ENCODE measurements at regions not wholly inside any gene's neighbourhood (a gene's known extent, or its start where the extent isn't known, plus 50 kb on each side); places are given as distances from the start of the nearest gene placed in this dataset.

DNA sequence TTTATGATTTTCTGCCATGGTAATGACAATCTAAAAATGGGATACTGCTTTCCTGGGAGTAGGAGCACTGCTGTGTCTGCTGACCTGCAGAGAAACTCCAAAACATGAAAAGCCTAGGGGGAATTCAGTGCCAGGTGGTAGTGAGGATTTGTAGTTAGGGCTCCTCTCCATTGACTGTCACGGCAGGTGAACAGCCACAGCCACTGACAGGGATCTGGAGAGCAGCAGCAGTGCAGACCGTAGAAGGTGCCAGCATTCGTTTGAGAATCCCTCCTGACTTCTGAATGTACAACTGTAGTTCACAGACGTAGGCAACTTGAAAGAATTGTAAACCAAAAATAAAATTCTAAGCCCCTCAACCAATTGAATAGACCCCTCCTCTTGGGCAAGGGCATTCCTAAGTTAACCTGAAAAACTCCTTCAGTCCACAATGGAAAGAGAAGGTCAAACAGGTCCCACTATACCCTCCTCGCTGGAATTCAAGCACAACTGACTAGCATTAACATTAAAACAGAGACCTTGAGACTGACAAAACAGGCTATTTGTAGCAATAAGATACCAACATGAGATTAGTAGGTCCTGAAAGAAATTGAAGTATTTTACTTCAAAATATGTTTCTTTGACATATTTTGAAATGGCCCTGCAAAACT lies 1328.8 kb downstream of the OLFM4 start:
- BruUV-seq (replicated peaks): no TSS peak
- ATAC-seq (no peak), DNase-seq (no peak)
- ChIA-PET POLR2A (ENCODE audit: unreplicated experiment) (no interaction called here), CTCF (no interaction called here)
- Histone ChIP-seq H3F3A (ENCODE audit: low read length, unreplicated experiment) (no peaks in the 10 kb centered on the region), H3K9me2 (replicated peaks; ENCODE audit: low read length) (no peaks in the 10 kb centered on the region), H3K27ac (ENCODE audit: low read length) (no peak overlapping the region), H2AFZ (ENCODE audit: low read length) (no peak overlapping the region), H3K27me3 (ENCODE audit: low read length) (no peaks in the 10 kb centered on the region), H3K4me1 (ENCODE audit: insufficient read depth, low read length) (no peaks in the 10 kb centered on the region), H3K4me2 (ENCODE audit: low read length) (no peak overlapping the region), H3K79me2 (ENCODE audit: low read length) (no peaks in the 10 kb centered on the region), H3K4me3 (ENCODE audit: low read length) (no peak overlapping the region), H3K9me3 (ENCODE audit: low read length) (no peaks in the 10 kb centered on the region), H4K20me1 (ENCODE audit: low read length) (no peaks in the 10 kb centered on the region), H3K36me3 (ENCODE audit: low read depth, low read length) (no peaks in the 10 kb centered on the region), H3K9ac (ENCODE audit: low read length) (no peak overlapping the region)
- TF ChIP-seq, protein P1, sequence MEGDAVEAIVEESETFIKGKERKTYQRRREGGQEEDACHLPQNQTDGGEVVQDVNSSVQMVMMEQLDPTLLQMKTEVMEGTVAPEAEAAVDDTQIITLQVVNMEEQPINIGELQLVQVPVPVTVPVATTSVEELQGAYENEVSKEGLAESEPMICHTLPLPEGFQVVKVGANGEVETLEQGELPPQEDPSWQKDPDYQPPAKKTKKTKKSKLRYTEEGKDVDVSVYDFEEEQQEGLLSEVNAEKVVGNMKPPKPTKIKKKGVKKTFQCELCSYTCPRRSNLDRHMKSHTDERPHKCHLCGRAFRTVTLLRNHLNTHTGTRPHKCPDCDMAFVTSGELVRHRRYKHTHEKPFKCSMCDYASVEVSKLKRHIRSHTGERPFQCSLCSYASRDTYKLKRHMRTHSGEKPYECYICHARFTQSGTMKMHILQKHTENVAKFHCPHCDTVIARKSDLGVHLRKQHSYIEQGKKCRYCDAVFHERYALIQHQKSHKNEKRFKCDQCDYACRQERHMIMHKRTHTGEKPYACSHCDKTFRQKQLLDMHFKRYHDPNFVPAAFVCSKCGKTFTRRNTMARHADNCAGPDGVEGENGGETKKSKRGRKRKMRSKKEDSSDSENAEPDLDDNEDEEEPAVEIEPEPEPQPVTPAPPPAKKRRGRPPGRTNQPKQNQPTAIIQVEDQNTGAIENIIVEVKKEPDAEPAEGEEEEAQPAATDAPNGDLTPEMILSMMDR (conservative IDR thresholded peaks at IDR 0.05; ENCODE audit: low read depth, low read length): no peak
- TF ChIP-seq EZH2phosphoT487 (IDR thresholded peaks at IDR 0.05; ENCODE audit: borderline replicate concordance, low read length): no peak
- TF ChIP-seq EZH2 (IDR thresholded peaks at IDR 0.05; ENCODE audit: low read length, unreplicated experiment): no peak
- intact Hi-C loops (cut with micrococcal nuclease): no loop called here

DNA sequence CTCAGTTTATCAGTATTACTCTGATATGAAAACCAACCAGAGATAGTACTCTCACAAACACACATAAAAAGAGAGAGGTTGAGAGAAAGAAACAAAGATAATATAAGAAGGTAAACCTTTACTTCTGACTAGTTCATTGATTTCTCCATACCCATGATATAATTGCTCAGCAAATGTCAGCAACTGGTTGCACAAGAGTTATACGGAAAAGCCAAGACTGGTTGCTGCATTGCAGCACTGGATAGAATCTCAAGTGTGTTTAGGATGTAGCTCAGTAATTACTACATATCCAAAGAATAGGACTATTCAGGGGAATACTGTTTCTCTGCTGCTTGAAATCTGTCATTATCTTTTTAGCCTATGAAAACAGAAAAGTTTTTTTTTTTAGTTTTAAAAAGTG lies 1332.8 kb downstream of the OLFM4 start:
- DNase-seq (no peak), ATAC-seq (no peak)
- no peaks in the 10 kb centered on the region for H3K27me3 ChIP-seq (ENCODE audit: low read length)
- H3K4me1 ChIP-seq (ENCODE audit: insufficient read depth, low read length): no peaks in the 10 kb centered on the region
- no peaks in the 10 kb centered on the region for H3F3A ChIP-seq (ENCODE audit: low read length, unreplicated experiment)
- no peaks in the 10 kb centered on the region for H3K9me2 ChIP-seq (replicated peaks; ENCODE audit: low read length)
- H4K20me1 ChIP-seq (ENCODE audit: low read length): no peaks in the 10 kb centered on the region
- H3K9me3 ChIP-seq (ENCODE audit: low read length): no peaks in the 10 kb centered on the region
- intact Hi-C loops (cut with micrococcal nuclease): no loop called here
- ChIA-PET POLR2A (ENCODE audit: unreplicated experiment) (no interaction called here), CTCF (no interaction called here)
- H3K9ac ChIP-seq (ENCODE audit: low read length): no peak overlapping the region
- no peak overlapping the region for H3K4me3 ChIP-seq (ENCODE audit: low read length)
- H2AFZ ChIP-seq (ENCODE audit: low read length): no peak overlapping the region
- BruUV-seq (replicated peaks): no TSS peak
- no peaks in the 10 kb centered on the region for H3K36me3 ChIP-seq (ENCODE audit: low read depth, low read length)
- TF ChIP-seq EZH2phosphoT487 (IDR thresholded peaks at IDR 0.05; ENCODE audit: borderline replicate concordance, low read length) (no peak), EZH2 (IDR thresholded peaks at IDR 0.05; ENCODE audit: low read length, unreplicated experiment) (no peak)
- TF ChIP-seq, protein P1 (conservative IDR thresholded peaks at IDR 0.05; ENCODE audit: low read depth, low read length): no peak
- no peak overlapping the region for H3K27ac ChIP-seq (ENCODE audit: low read length)
- H3K79me2 ChIP-seq (ENCODE audit: low read length): no peaks in the 10 kb centered on the region
- H3K4me2 ChIP-seq (ENCODE audit: low read length): no peak overlapping the region

DNA sequence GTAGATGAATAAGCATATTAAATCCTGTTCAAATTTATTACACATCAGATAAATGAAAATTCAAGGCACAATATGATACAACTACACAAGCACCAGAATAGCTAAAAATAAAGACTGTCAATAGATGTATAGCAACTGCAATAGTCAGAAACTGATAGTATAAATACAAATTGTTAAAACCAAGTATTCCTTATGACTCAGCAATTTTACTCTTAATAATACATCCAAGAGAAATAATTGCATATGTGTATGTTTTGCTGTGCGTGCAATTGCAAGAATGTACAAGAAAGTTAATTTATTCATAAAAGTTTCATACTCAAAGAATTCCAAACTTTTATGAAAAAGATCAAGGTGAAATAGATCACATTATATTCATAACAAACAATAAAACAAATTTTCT lies 1338.1 kb downstream of the OLFM4 start:
- Histone ChIP-seq H3K4me1 (ENCODE audit: insufficient read depth, low read length) (no peaks in the 10 kb centered on the region), H3K36me3 (ENCODE audit: low read depth, low read length) (no peaks in the 10 kb centered on the region), H3K4me3 (ENCODE audit: low read length) (no peak overlapping the region), H3K79me2 (ENCODE audit: low read length) (no peaks in the 10 kb centered on the region), H3K4me2 (ENCODE audit: low read length) (no peak overlapping the region), H3K9me2 (replicated peaks; ENCODE audit: low read length) (no peaks in the 10 kb centered on the region), H3K9me3 (ENCODE audit: low read length) (no peaks in the 10 kb centered on the region), H4K20me1 (ENCODE audit: low read length) (no peaks in the 10 kb centered on the region), H3F3A (ENCODE audit: low read length, unreplicated experiment) (no peaks in the 10 kb centered on the region), H2AFZ (ENCODE audit: low read length) (no peak overlapping the region), H3K27ac (ENCODE audit: low read length) (no peak overlapping the region), H3K9ac (ENCODE audit: low read length) (no peak overlapping the region), H3K27me3 (ENCODE audit: low read length) (no peaks in the 10 kb centered on the region)
- no TSS peak for BruUV-seq (replicated peaks)
- POLR2A ChIA-PET (ENCODE audit: unreplicated experiment): no interaction called here
- DNase-seq (no peak), ATAC-seq (no peak)
- intact Hi-C loops (cut with micrococcal nuclease): no loop called here
- TF ChIP-seq EZH2phosphoT487 (IDR thresholded peaks at IDR 0.05; ENCODE audit: borderline replicate concordance, low read length) (no peak), EZH2 (IDR thresholded peaks at IDR 0.05; ENCODE audit: low read length, unreplicated experiment) (no peak)
- TF ChIP-seq, protein P1 (conservative IDR thresholded peaks at IDR 0.05; ENCODE audit: low read depth, low read length): no peak
- CTCF ChIA-PET: no interaction called here

Data from PC-3 (cell line).